ENCODE measurements at regions not wholly inside any gene's neighbourhood (a gene's known extent, or its start where the extent isn't known, plus 50 kb on each side); places are given as distances from the start of the nearest gene placed in this dataset.

- Histone ChIP-seq H3K4me3 (no peak overlapping the region), H3K4me1 (replicated peaks in 1 of 2) (peaks cover 0 to 4% of the 10 kb centered on the region in 2 donors), H3K9me3 (replicated peaks in 1 of 3) (no peaks in the 10 kb centered on the region), H3K36me3 (replicated peaks in 1 of 2) (no peaks in the 10 kb centered on the region), H3K27me3 (no peaks in the 10 kb centered on the region), H3K27ac (peak overlapping the region in 1 of 5 donors; percentile 13)
- no peak for DNase-seq
- TF ChIP-seq CTCF (IDR thresholded peaks at IDR 0.05), result no peak
- no peak for TF ChIP-seq POLR2A (IDR thresholded peaks at IDR 0.05)
- intact Hi-C loops (cut with DNase I), result no loop called here
- WGBS, 4 donors, result 43 to 70% (median 58%) methylated on average over 2 of the region's 2 CpGs
Observed at GRCh38 chr3:178340506-178340905, 195.7 kb upstream of the KCNMB2 start.

GRCh38 chr3:178341636-178342035 lies 194.6 kb upstream of the KCNMB2 start:
- no peak for TF ChIP-seq CTCF (IDR thresholded peaks at IDR 0.05)
- no peak for TF ChIP-seq POLR2A (IDR thresholded peaks at IDR 0.05)
- H3K4me3 ChIP-seq, result no peak overlapping the region

GRCh38 chr3:178342111-178342510 lies 194.1 kb upstream of the KCNMB2 start:
- H3K9me3 ChIP-seq (replicated peaks in 1 of 3), result no peaks in the 10 kb centered on the region
- 74 to 87% (median 81%) methylated on average over 2 of the region's 2 CpGs for WGBS, 4 donors
- no peak overlapping the region for H3K4me3 ChIP-seq
- no peak for TF ChIP-seq POLR2A (IDR thresholded peaks at IDR 0.05)
- TF ChIP-seq CTCF (IDR thresholded peaks at IDR 0.05), result no peak
- H3K27ac ChIP-seq, result no peak overlapping the region
- DNase-seq, result no peak
- H3K4me1 ChIP-seq (replicated peaks in 1 of 2), result peaks cover 0 to 4% of the 10 kb centered on the region in 2 donors
- no peaks in the 10 kb centered on the region for H3K36me3 ChIP-seq (replicated peaks in 1 of 2)
- intact Hi-C loops (cut with DNase I), result no loop called here
- no peaks in the 10 kb centered on the region for H3K27me3 ChIP-seq

More at GRCh38 chr3:178341636-178342035, 194.6 kb upstream of the KCNMB2 start:
- H3K27me3 ChIP-seq, result no peaks in the 10 kb centered on the region
- H3K27ac ChIP-seq, result no peak overlapping the region
- H3K36me3 ChIP-seq (replicated peaks in 1 of 2), result no peaks in the 10 kb centered on the region
- peaks cover 0 to 4% of the 10 kb centered on the region in 2 donors for H3K4me1 ChIP-seq (replicated peaks in 1 of 2)
- DNase-seq, result no peak
- intact Hi-C loops (cut with DNase I), result no loop called here
- H3K9me3 ChIP-seq (replicated peaks in 1 of 3), result no peaks in the 10 kb centered on the region
- WGBS, 4 donors, result 91 to 95% (median 93%) methylated on average over 7 of the region's 7 CpGs

GRCh38 chr3:178343433-178344038 lies 192.7 kb upstream of the KCNMB2 start:
- Histone ChIP-seq H3K9me3 (replicated peaks in 1 of 3) (no peaks in the 10 kb centered on the region), H3K27ac (no peak overlapping the region), H3K36me3 (replicated peaks in 1 of 2) (no peaks in the 10 kb centered on the region), H3K27me3 (no peaks in the 10 kb centered on the region), H3K4me3 (no peak overlapping the region), H3K4me1 (replicated peaks in 1 of 2) (peaks cover 0 to 4% of the 10 kb centered on the region in 2 donors)
- 93 to 95% (median 94%) methylated on average over 3 to 5 of the region's 5 CpGs for WGBS, 4 donors
- TF ChIP-seq CTCF (IDR thresholded peaks at IDR 0.05), result no peak
- TF ChIP-seq POLR2A (IDR thresholded peaks at IDR 0.05), result no peak
- no peak for DNase-seq
- intact Hi-C loops (cut with DNase I), result no loop called here

Data from adrenal gland (tissue), 9 donors.